EH (cell line): ENCODE measurements at regions not wholly inside any gene's neighbourhood (a gene's known extent, or its start where the extent isn't known, plus 50 kb on each side); places are given as distances from the start of the nearest gene placed in this dataset.
"Not testable (repeated sequence)": the region's sequence is repeated elsewhere in the genome, so short reads cannot be mapped to it uniquely, and the experiment has no call there.

Experiments used
- DNase-seq: peaks from one replicate; pipeline ENCODE4 v3.0.0-alpha.2; 2015; ENCODE audit warnings: low read depth

- DNase-seq: no peak
Observed at GRCh38 chr13:107665926-107666458, 549.3 kb downstream of the LIG4 start.

GRCh38 chr13:107650081-107650701, 565.1 kb downstream of the LIG4 start:
- no peak for DNase-seq

DNA sequence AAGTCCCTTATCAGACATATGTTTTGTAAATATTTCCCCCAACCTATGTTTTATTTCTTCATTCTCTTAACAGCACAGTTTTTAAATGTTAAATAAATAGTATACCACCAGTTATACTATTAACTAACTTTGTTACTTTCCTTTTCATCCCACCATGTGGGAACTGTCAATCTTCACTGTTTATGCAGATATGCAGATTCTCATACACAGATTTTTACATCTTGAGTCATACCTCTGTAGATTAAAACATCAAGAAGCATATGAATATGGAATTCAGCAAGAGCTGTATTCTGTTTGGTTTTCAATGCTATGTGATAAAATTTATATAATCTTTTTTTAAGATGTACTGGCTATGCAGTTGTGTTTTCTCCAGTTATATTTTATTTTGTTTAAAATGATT, 566.3 kb downstream of the LIG4 start:
- DNase-seq: no peak

GRCh38 chr13:107644136-107644535, 571.2 kb downstream of the LIG4 start:
- no peak for DNase-seq

DNA sequence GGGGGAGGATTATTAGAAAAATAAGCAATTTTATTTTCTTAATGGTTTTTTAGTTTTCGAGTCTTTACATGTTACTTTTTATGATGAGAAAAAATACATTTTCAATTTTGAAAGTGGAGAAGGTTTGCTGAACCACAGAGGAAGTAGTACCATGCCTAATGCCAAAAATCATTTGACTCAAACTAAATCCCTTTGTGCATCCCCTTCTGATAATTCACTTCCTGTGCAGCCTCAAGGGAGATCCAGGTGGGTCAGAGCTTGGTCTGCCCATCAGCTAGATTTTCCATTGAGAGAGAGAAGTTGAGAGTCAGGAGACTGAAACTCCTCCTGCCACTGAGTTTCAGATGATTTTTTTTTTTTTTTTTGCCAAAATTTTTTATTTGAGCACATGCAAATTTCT, 571.7 kb downstream of the LIG4 start:
- DNase-seq: no peak

DNA sequence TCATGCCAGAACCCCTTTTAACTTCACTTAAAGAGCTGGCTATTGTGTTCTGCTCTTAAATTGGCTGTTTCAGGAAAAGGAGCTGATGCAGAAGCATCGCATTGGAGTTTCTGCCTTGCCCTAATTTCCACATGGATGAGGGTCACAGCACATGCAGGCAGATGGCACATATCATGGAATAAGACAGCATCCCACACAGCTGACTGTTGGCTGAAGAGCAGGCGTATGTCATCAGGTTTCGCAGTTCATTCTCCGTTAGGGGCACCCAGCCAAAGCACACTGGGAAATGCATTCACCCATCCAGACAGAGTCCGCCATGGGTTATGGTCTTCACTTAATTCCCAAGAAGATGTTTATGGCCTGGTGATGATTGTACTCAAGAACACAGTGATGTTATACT, 572.5 kb downstream of the LIG4 start:
- no peak for DNase-seq

- DNase-seq: no peak
Observed at GRCh38 chr13:107641574-107641973, 573.8 kb downstream of the LIG4 start.

- DNase-seq: no peak
Observed at GRCh38 chr13:107625648-107626047, 589.7 kb downstream of the LIG4 start.

- no peak for DNase-seq
Observed at GRCh38 chr13:107617527-107617926, 597.8 kb downstream of the LIG4 start.

DNA sequence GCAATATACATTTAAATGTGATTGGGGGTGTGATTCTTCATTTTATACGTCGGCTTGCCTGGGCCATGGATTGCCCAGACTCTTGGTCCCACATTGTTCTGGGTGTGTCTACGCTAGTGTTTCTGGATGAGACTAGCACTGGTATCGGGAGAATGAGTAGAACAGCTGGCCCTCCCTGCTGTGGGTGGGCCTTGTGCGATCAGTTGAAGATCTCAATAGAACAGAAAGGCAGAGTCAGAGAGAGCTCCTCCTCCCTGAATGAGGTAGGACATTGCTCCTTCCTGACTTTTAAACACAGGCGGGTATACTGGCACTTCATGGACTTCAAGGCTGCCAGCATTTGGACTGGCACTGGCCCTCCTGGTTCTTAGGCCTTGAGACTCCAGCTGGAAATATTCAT, 603.0 kb downstream of the LIG4 start:
- no peak for DNase-seq

GRCh38 chr13:107608736-107609135, 606.6 kb downstream of the LIG4 start:
- DNase-seq: no peak

- no peak for DNase-seq
Observed at GRCh38 chr13:107600971-107601370, 614.4 kb downstream of the LIG4 start.

- not testable (repeated sequence) for DNase-seq
Observed at GRCh38 chr13:107596306-107596705, 619.0 kb downstream of the LIG4 start.

GRCh38 chr13:107590556-107590955, 624.8 kb downstream of the LIG4 start:
- DNase-seq: no peak

DNA sequence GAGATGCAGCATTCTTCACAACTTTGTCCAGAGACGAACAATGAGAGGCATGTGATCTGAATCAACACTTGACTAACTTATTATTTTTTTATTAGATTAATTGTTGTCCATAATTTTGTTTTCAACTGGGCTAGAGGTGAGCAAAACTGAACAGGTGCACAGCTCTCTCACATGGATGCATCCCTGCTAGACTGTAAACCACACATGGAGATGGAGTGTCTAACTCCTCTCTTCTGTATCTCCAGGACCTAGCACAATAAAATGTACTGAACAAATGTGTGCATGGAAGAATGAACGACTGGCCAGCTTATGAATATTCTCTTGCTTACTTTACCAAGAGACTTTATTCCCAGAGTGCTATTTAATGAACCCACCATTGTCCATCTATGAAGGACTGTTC, 627.7 kb downstream of the LIG4 start:
- no peak for DNase-seq

GRCh38 chr13:107586216-107586615, 629.1 kb downstream of the LIG4 start:
- DNase-seq: no peak

DNA sequence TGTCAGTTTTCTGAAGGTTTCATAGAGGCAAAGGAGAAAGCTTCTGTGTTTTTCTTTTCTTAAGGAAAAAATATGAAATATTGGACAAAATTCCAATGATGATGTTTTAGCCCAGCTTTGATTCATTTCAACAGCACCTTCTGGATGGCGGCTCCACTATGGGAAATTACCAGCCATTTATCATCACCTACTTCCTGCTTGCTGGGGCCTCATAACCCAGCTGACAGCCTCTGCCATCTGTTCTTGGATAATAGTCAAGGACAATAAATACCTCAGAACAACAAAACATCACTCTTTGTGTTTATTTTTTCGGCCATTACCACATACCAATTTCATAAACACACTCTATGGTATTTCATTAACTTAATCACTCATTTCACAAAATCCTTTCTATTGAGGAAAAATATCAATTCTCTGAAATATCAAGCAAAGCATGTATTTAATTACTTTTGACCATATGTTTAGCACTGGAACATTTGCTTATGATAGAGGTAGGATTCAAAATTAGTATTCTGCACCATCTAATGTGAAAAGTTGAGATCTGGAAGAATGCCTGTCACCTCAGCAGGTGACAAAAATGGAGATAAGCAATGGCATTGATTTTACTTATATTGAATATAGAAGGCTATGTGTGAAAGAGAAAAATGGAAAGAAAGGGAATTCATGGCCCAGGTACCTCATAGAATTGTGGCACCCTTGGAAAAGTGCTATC, 629.7 kb downstream of the LIG4 start:
- no peak for DNase-seq

GRCh38 chr13:107582171-107582570, 633.2 kb downstream of the LIG4 start:
- DNase-seq: no peak

DNA sequence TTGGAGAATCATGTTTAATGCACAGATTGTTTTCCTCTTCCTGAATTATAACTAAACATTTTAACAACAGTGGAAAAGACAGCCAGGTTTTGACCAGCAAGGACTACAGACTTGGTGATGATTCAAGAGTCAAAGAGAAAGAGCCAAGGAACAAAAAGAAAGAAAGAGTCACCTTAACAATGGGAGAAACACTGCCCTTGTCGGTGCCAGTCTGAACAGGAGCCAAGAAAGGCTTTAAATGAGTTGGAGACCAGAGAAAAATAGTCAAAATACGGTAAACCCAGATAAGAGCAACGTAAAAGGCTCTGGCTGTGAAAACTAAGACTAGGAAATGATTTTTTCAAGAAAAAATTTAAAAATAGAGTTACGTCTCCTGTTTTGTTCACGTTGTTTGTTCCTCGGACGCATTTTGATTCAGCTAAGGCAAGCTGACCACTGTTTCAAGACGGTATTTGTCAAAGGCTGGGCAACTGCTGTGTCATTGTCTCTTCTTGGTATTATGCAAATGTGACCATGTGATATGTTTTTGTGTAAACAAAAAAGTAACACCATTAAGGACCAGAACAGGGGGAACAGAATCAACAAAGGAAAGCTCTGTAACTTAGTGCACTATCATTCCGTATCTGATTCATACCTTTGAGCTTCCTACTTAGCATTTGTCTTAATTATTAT, 634.5 kb downstream of the LIG4 start:
- DNase-seq: no peak

DNA sequence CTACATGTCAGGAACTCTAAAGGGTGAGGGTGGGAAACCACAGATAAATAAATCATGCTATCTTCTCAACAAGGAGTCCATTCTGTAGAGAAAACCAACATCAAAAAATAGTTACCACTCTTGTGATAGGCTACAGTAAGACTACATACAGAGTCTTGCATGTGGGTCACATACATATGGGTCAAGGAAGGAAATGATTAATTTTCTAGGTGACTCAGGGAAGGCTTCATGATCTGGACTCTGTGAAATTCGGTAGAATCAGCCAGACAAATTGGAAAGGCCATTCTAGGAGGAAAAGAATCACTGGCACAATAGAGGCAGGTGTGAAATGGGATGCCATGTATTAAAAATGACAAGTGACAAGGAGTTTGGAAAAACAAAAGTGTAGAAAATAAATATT, 638.9 kb downstream of the LIG4 start:
- no peak for DNase-seq

- DNase-seq: no peak
Observed at GRCh38 chr13:107574517-107575210, 640.7 kb downstream of the LIG4 start.

DNA sequence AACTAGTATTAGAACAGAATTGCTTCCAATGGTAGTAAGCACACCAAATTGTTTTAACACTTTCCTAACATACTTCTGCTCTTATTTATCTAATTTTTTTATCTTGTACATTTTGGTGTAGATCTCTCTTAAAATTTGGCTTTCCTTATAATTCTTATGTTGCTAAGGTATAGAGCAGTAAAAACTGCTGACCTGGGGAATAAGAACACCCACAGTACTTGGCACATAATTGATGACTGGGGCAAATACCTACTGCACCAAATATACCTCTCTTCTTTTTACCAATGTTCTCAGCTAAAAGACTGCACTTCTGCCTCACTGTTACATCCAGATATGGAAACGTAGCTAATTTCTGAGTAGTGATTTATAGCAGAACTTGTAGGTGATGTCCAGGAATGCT, 642.2 kb downstream of the LIG4 start:
- no peak for DNase-seq

DNA sequence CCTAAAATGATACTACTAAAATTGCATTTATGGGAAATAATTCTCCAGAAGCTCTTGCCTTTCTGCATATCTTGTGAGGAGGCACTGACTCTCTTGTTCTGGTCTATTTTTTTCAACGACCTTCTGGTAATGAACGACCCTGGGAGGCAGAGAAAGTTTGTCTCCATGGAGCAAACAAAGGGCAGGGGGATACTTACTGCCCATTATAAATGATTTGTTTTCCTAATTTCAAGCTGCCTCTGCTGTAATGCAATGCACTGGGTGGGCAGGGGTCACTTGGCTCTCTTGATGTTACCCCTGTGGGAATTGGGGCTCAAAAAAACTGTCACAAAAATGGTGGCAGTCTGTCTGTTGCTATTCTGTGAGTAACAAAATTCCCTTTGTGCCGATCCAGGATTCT, 643.2 kb downstream of the LIG4 start:
- DNase-seq: no peak
